Caco-2 (cell line): ENCODE measurements at regions not wholly inside any gene's neighbourhood (a gene's known extent, or its start where the extent isn't known, plus 50 kb on each side); places are given as distances from the start of the nearest gene placed in this dataset.

ENCODE experiments used
- BruUV-seq: library from RNA; stranded (reverse); fragments of 400-500 nt; replicated peaks from 2 replicates; lab custom pipeline; 2021; lab: Mats Ljungman, UMichigan
- CTCF ChIA-PET: fragments of 300-600 bp; sonication (Branson Sonifier 250); formaldehyde crosslinking; loops from one replicate; lab custom pipeline; 2022; ENCODE audit warnings: antibody characterized with exemption; lab: Charles Lee
- POLR2A ChIA-PET: fragments of 300-600 bp; sonication (Branson Sonifier 250); formaldehyde crosslinking; loops from one replicate; lab custom pipeline; 2022; ENCODE audit warnings: antibody characterized with exemption; lab: Charles Lee
- DNase-seq, 2 experiments: peaks; one replicate each; pipeline versions ENCODE4 v3.0.0 to v3.0.0-alpha.2; 2020 to 2022
- H3K27me3 ChIP-seq: replicated peaks from 2 replicates; pipeline ENCODE4 v1.6.0; 2011; ENCODE audit warnings: low read length; ENCODE audit not compliant: control insufficient read depth, insufficient read depth
- H3K36me3 ChIP-seq: 2 replicates; pipeline ENCODE4 v1.5.1; 2011; ENCODE audit warnings: low read length; ENCODE audit not compliant: control insufficient read depth, insufficient read depth
- H3K4me1 ChIP-seq: fragments of 250-450 bp; sonication (Bioruptor Pico); 2 replicates; pipeline ENCODE4 v1.5.1; 2020; ENCODE audit warnings: mild to moderate bottlenecking
- H3K4me3 ChIP-seq: 2 replicates; pipeline ENCODE4 v1.5.1; 2011; ENCODE audit warnings: low read depth, mild to moderate bottlenecking, control low read depth, low read length
- H3K9me3 ChIP-seq: fragments of 250-450 bp; sonication (Bioruptor Pico); 2 replicates; pipeline ENCODE4 v1.5.1; 2020; ENCODE audit warnings: mild to moderate bottlenecking, moderate library complexity
- H3K27ac Mint-ChIP-seq: one replicate; pipeline ENCODE4 v1.8.0; 2022; ENCODE audit warnings: mixed read lengths; ENCODE audit not compliant: unreplicated experiment
- H3K27me3 Mint-ChIP-seq: one replicate; pipeline ENCODE4 v1.8.0; 2022; ENCODE audit warnings: mixed read lengths; ENCODE audit not compliant: insufficient read depth, unreplicated experiment
- H3K36me3 Mint-ChIP-seq: one replicate; pipeline ENCODE4 v1.8.0; 2022; ENCODE audit warnings: mild to moderate bottlenecking, mixed read lengths; ENCODE audit not compliant: insufficient read depth, unreplicated experiment
- H3K4me1 Mint-ChIP-seq: one replicate; pipeline ENCODE4 v1.8.0; 2022; ENCODE audit warnings: low read depth, mixed read lengths; ENCODE audit not compliant: unreplicated experiment
- H3K4me3 Mint-ChIP-seq: one replicate; pipeline ENCODE4 v1.8.0; 2022; ENCODE audit warnings: mild to moderate bottlenecking, moderate library complexity, mixed read lengths; ENCODE audit not compliant: unreplicated experiment
- H3K9me3 Mint-ChIP-seq: one replicate; pipeline ENCODE4 v1.8.0; 2022; ENCODE audit warnings: mixed read lengths; ENCODE audit not compliant: unreplicated experiment
- intact Hi-C: fragments of 100-400 bp; cut with micrococcal nuclease; formaldehyde crosslinking; loops from one replicate; pipeline ENCODE4 v1.10.0; 2022; ENCODE audit not compliant: unreplicated experiment
- TF ChIP-seq, protein P1 (sequence below), 2 experiments: fragments of 200-600 bp in 1 of 2; IDR thresholded peaks; 1 replicate in 1 of 2; 2 replicates in 1 of 2; pipeline versions ENCODE4 v1.5.1 to v1.8.0; 2011 to 2022; ENCODE audit warnings: antibody characterized with exemption in 1 of 2, control low read depth in 1 of 2, inconsistent platforms in 1 of 2, low read depth in 1 of 2, low read length in 1 of 2, mild to moderate bottlenecking in 1 of 2, moderate library complexity in 1 of 2; ENCODE audit not compliant: insufficient read depth in 1 of 2, severe bottlenecking in 1 of 2, unreplicated experiment in 1 of 2

DNA sequence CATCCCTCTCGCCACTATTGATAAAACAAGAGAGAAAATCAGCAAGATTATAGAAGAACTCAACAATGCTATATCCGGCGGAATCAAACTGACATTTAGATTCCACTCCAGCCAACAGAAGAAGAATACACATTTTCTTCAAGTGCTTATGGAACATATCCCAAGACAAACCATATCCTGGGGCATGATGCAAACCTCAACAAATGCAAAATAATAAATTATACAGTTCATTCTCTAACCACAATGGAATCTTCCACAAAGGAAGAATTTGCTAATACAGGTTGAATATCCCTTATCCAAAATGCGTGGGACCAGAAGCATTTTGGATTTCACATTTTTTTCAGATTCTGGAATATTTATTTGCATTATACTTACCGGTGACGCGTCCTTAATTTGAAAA is 51.4 kb upstream of the YPEL5 start:
- no peaks in the 10 kb centered on the region for H3K4me1 Mint-ChIP-seq
- H3K9me3 Mint-ChIP-seq = peaks cover 11% of the 10 kb centered on the region
- CTCF ChIA-PET = no interaction called here
- H3K4me3 Mint-ChIP-seq = no peak overlapping the region
- peaks cover 8% of the 10 kb centered on the region for H3K36me3 Mint-ChIP-seq
- Histone ChIP-seq H3K9me3 (peaks cover 9% of the 10 kb centered on the region; the same call in 1 of the 2 replicates), H3K36me3 (no peaks in the 10 kb centered on the region), H3K27me3 (no peaks in the 10 kb centered on the region), H3K4me1 (no peaks in the 10 kb centered on the region), H3K4me3 (no peak overlapping the region)
- intact Hi-C loops = no loop called here
- H3K27me3 Mint-ChIP-seq = peaks cover 24% of the 10 kb centered on the region
- BruUV-seq = no TSS peak
- H3K27ac Mint-ChIP-seq = no peak overlapping the region
- POLR2A ChIA-PET = no interaction called here
- no peak for DNase-seq
- TF ChIP-seq, protein P1, sequence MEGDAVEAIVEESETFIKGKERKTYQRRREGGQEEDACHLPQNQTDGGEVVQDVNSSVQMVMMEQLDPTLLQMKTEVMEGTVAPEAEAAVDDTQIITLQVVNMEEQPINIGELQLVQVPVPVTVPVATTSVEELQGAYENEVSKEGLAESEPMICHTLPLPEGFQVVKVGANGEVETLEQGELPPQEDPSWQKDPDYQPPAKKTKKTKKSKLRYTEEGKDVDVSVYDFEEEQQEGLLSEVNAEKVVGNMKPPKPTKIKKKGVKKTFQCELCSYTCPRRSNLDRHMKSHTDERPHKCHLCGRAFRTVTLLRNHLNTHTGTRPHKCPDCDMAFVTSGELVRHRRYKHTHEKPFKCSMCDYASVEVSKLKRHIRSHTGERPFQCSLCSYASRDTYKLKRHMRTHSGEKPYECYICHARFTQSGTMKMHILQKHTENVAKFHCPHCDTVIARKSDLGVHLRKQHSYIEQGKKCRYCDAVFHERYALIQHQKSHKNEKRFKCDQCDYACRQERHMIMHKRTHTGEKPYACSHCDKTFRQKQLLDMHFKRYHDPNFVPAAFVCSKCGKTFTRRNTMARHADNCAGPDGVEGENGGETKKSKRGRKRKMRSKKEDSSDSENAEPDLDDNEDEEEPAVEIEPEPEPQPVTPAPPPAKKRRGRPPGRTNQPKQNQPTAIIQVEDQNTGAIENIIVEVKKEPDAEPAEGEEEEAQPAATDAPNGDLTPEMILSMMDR (IDR thresholded peaks at IDR 0.05; ENCODE audit: insufficient read depth in 1 of 2, low read depth in 1 of 2, low read length in 1 of 2, severe bottlenecking in 1 of 2, unreplicated experiment in 1 of 2) = no peak

DNA sequence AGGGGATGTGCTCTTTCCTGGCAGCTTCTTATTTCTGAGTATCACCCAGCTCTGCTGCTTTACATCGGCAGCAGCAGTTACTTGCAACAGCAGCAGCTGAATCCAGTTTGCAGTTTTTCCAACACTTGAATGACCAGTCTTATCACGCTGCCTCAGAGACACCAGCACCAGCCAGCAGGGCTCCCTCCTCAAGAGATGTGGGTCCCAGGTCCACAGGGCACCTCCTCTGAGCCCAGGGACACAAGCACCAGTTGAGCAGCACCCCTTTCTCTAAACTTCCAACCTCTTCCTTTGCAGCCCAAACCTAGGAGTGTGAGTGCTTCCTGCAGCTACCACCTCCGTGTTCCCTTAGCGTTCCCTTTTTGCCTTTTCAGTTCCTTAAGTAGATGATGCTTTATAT is 50.4 kb upstream of the YPEL5 start:
- H3K4me1 ChIP-seq = no peaks in the 10 kb centered on the region
- intact Hi-C loops = no loop called here
- Mint-ChIP-seq H3K36me3 (no peaks in the 10 kb centered on the region), H3K4me1 (no peaks in the 10 kb centered on the region), H3K4me3 (no peak overlapping the region), H3K27me3 (peaks cover 24% of the 10 kb centered on the region), H3K27ac (no peak overlapping the region), H3K9me3 (peaks cover 11% of the 10 kb centered on the region)
- TF ChIP-seq, protein P1 (IDR thresholded peaks at IDR 0.05; ENCODE audit: insufficient read depth in 1 of 2, low read depth in 1 of 2, low read length in 1 of 2, severe bottlenecking in 1 of 2, unreplicated experiment in 1 of 2) = no peak
- ChIA-PET CTCF (no interaction called here), POLR2A (no interaction called here)
- H3K36me3 ChIP-seq = no peaks in the 10 kb centered on the region
- no peaks in the 10 kb centered on the region for H3K27me3 ChIP-seq
- no TSS peak for BruUV-seq
- DNase-seq = no peak
- H3K4me3 ChIP-seq = no peak overlapping the region
- H3K9me3 ChIP-seq = peaks cover 9% of the 10 kb centered on the region; the same call in 1 of the 2 replicates
